ENCODE measurements at regions not wholly inside any gene's neighbourhood (a gene's known extent, or its start where the extent isn't known, plus 50 kb on each side); places are given as distances from the start of the nearest gene placed in this dataset.

- Histone ChIP-seq H3K4me1 (ENCODE audit: insufficient read depth, insufficient read length) (no peaks in the 10 kb centered on the region), H3K9me3 (ENCODE audit: insufficient read depth, low read length) (no peaks in the 10 kb centered on the region), H3K27me3 (ENCODE audit: insufficient read depth, insufficient read length) (no peaks in the 10 kb centered on the region), H3K4me3 (ENCODE audit: insufficient read length, low read depth) (no peak overlapping the region), H3K9ac (ENCODE audit: insufficient read length, low read depth) (no peak overlapping the region), H3K36me3 (ENCODE audit: insufficient read depth, insufficient read length, low read length) (no peaks in the 10 kb centered on the region)
- TF ChIP-seq ZNF274 (IDR thresholded peaks at IDR 0.05; ENCODE audit: low read depth, low read length) (no peak), YY1 (IDR thresholded peaks at IDR 0.05; ENCODE audit: insufficient read depth, insufficient read length) (no peak), SUZ12 (IDR thresholded peaks at IDR 0.05; ENCODE audit: extremely low read depth, insufficient read depth, insufficient read length) (no peak)
- no peak for DNase-seq (ENCODE audit: low read depth, low spot score)
These were observed 359.0 kb upstream of the ANKRD30A start for GRCh38 chr10:36766415-36766810.

- no peak for TF ChIP-seq SUZ12 (IDR thresholded peaks at IDR 0.05; ENCODE audit: extremely low read depth, insufficient read depth, insufficient read length)
- TF ChIP-seq ZNF274 (IDR thresholded peaks at IDR 0.05; ENCODE audit: low read depth, low read length): no peak
- TF ChIP-seq YY1 (IDR thresholded peaks at IDR 0.05; ENCODE audit: insufficient read depth, insufficient read length): no peak
- no peaks in the 10 kb centered on the region for H3K9me3 ChIP-seq (ENCODE audit: insufficient read depth, low read length)
- H3K4me3 ChIP-seq (ENCODE audit: insufficient read length, low read depth): no peak overlapping the region
- H3K27me3 ChIP-seq (ENCODE audit: insufficient read depth, insufficient read length): no peaks in the 10 kb centered on the region
- H3K36me3 ChIP-seq (ENCODE audit: insufficient read depth, insufficient read length, low read length): no peaks in the 10 kb centered on the region
- H3K9ac ChIP-seq (ENCODE audit: insufficient read length, low read depth): no peak overlapping the region
- H3K4me1 ChIP-seq (ENCODE audit: insufficient read depth, insufficient read length): no peaks in the 10 kb centered on the region
- no peak for DNase-seq (ENCODE audit: low read depth, low spot score)
These were observed 359.5 kb upstream of the ANKRD30A start for GRCh38 chr10:36765782-36766414.

- H3K27me3 ChIP-seq (ENCODE audit: insufficient read depth, insufficient read length): no peaks in the 10 kb centered on the region
- no peak overlapping the region for H3K4me3 ChIP-seq (ENCODE audit: insufficient read length, low read depth)
- TF ChIP-seq YY1 (IDR thresholded peaks at IDR 0.05; ENCODE audit: insufficient read depth, insufficient read length): no peak
- TF ChIP-seq ZNF274 (IDR thresholded peaks at IDR 0.05; ENCODE audit: low read depth, low read length): no peak
- no peak for TF ChIP-seq SUZ12 (IDR thresholded peaks at IDR 0.05; ENCODE audit: extremely low read depth, insufficient read depth, insufficient read length)
- no peaks in the 10 kb centered on the region for H3K4me1 ChIP-seq (ENCODE audit: insufficient read depth, insufficient read length)
- no peaks in the 10 kb centered on the region for H3K36me3 ChIP-seq (ENCODE audit: insufficient read depth, insufficient read length, low read length)
- H3K9ac ChIP-seq (ENCODE audit: insufficient read length, low read depth): no peak overlapping the region
- DNase-seq (ENCODE audit: low read depth, low spot score): no peak
- no peaks in the 10 kb centered on the region for H3K9me3 ChIP-seq (ENCODE audit: insufficient read depth, low read length)
These were observed 360.6 kb upstream of the ANKRD30A start for GRCh38 chr10:36764823-36765222.

- no peaks in the 10 kb centered on the region for H3K27me3 ChIP-seq (ENCODE audit: insufficient read depth, insufficient read length)
- TF ChIP-seq YY1 (IDR thresholded peaks at IDR 0.05; ENCODE audit: insufficient read depth, insufficient read length) (no peak), ZNF274 (IDR thresholded peaks at IDR 0.05; ENCODE audit: low read depth, low read length) (no peak), SUZ12 (IDR thresholded peaks at IDR 0.05; ENCODE audit: extremely low read depth, insufficient read depth, insufficient read length) (no peak)
- no peaks in the 10 kb centered on the region for H3K4me1 ChIP-seq (ENCODE audit: insufficient read depth, insufficient read length)
- no peak overlapping the region for H3K4me3 ChIP-seq (ENCODE audit: insufficient read length, low read depth)
- no peaks in the 10 kb centered on the region for H3K9me3 ChIP-seq (ENCODE audit: insufficient read depth, low read length)
- no peak overlapping the region for H3K9ac ChIP-seq (ENCODE audit: insufficient read length, low read depth)
- DNase-seq (ENCODE audit: low read depth, low spot score): no peak
- no peaks in the 10 kb centered on the region for H3K36me3 ChIP-seq (ENCODE audit: insufficient read depth, insufficient read length, low read length)
These were observed 364.3 kb upstream of the ANKRD30A start for GRCh38 chr10:36761121-36761520.

- no peaks in the 10 kb centered on the region for H3K4me1 ChIP-seq (ENCODE audit: insufficient read depth, insufficient read length)
- H3K27me3 ChIP-seq (ENCODE audit: insufficient read depth, insufficient read length): no peaks in the 10 kb centered on the region
- DNase-seq (ENCODE audit: low read depth, low spot score): no peak
- H3K9me3 ChIP-seq (ENCODE audit: insufficient read depth, low read length): no peaks in the 10 kb centered on the region
- no peak overlapping the region for H3K4me3 ChIP-seq (ENCODE audit: insufficient read length, low read depth)
- H3K9ac ChIP-seq (ENCODE audit: insufficient read length, low read depth): no peak overlapping the region
- H3K36me3 ChIP-seq (ENCODE audit: insufficient read depth, insufficient read length, low read length): no peaks in the 10 kb centered on the region
- no peak for TF ChIP-seq ZNF274 (IDR thresholded peaks at IDR 0.05; ENCODE audit: low read depth, low read length)
- no peak for TF ChIP-seq YY1 (IDR thresholded peaks at IDR 0.05; ENCODE audit: insufficient read depth, insufficient read length)
- TF ChIP-seq SUZ12 (IDR thresholded peaks at IDR 0.05; ENCODE audit: extremely low read depth, insufficient read depth, insufficient read length): no peak
These were observed 366.1 kb upstream of the ANKRD30A start for GRCh38 chr10:36759141-36759805.

- no peaks in the 10 kb centered on the region for H3K27me3 ChIP-seq (ENCODE audit: insufficient read depth, insufficient read length)
- DNase-seq (ENCODE audit: low read depth, low spot score): no peak
- no peak for TF ChIP-seq SUZ12 (IDR thresholded peaks at IDR 0.05; ENCODE audit: extremely low read depth, insufficient read depth, insufficient read length)
- TF ChIP-seq ZNF274 (IDR thresholded peaks at IDR 0.05; ENCODE audit: low read depth, low read length): no peak
- no peak for TF ChIP-seq YY1 (IDR thresholded peaks at IDR 0.05; ENCODE audit: insufficient read depth, insufficient read length)
- no peaks in the 10 kb centered on the region for H3K4me1 ChIP-seq (ENCODE audit: insufficient read depth, insufficient read length)
- H3K9me3 ChIP-seq (ENCODE audit: insufficient read depth, low read length): peaks cover 18% of the 10 kb centered on the region
- no peaks in the 10 kb centered on the region for H3K36me3 ChIP-seq (ENCODE audit: insufficient read depth, insufficient read length, low read length)
- H3K4me3 ChIP-seq (ENCODE audit: insufficient read length, low read depth): no peak overlapping the region
- H3K9ac ChIP-seq (ENCODE audit: insufficient read length, low read depth): no peak overlapping the region
These were observed 377.1 kb upstream of the ANKRD30A start for GRCh38 chr10:36748128-36748871.

- no peak overlapping the region for H3K4me3 ChIP-seq (ENCODE audit: insufficient read length, low read depth)
- DNase-seq (ENCODE audit: low read depth, low spot score): no peak
- H3K4me1 ChIP-seq (ENCODE audit: insufficient read depth, insufficient read length): no peaks in the 10 kb centered on the region
- H3K36me3 ChIP-seq (ENCODE audit: insufficient read depth, insufficient read length, low read length): no peaks in the 10 kb centered on the region
- H3K9me3 ChIP-seq (ENCODE audit: insufficient read depth, low read length): no peaks in the 10 kb centered on the region
- TF ChIP-seq SUZ12 (IDR thresholded peaks at IDR 0.05; ENCODE audit: extremely low read depth, insufficient read depth, insufficient read length) (no peak), YY1 (IDR thresholded peaks at IDR 0.05; ENCODE audit: insufficient read depth, insufficient read length) (no peak), ZNF274 (IDR thresholded peaks at IDR 0.05; ENCODE audit: low read depth, low read length) (no peak)
- no peak overlapping the region for H3K9ac ChIP-seq (ENCODE audit: insufficient read length, low read depth)
- no peaks in the 10 kb centered on the region for H3K27me3 ChIP-seq (ENCODE audit: insufficient read depth, insufficient read length)
These were observed 385.4 kb upstream of the ANKRD30A start for GRCh38 chr10:36739884-36740445.

Measured in NT2/D1 (cell line).